CD4-positive, alpha-beta T cell (primary cell): ENCODE measurements at regions not wholly inside any gene's neighbourhood (a gene's known extent, or its start where the extent isn't known, plus 50 kb on each side); places are given as distances from the start of the nearest gene placed in this dataset.

ENCODE experiments used
- ATAC-seq: fragments of 200-7000 bp; cut with Tn5 transposase; one replicate; pipeline ENCODE4 v1.10.0; 2022; ENCODE audit warnings: mild to moderate bottlenecking; ENCODE audit not compliant: poor library complexity
- CTCF ChIA-PET: fragments of 350-600 bp; sonication (Branson Sonifier 250); formaldehyde crosslinking; loops from one replicate; lab custom pipeline; 2021; ENCODE audit warnings: antibody characterized with exemption, inconsistent platforms; lab: Charles Lee
- POLR2A ChIA-PET: fragments of 350-600 bp; sonication (Branson Sonifier 250); formaldehyde crosslinking; loops from one replicate; lab custom pipeline; 2021; ENCODE audit warnings: antibody characterized with exemption, inconsistent platforms; lab: Charles Lee
- DNase-seq, 14 experiments: peaks; one replicate each; pipeline ENCODE4 v3.0.0-alpha.2; 2013 to 2020; ENCODE audit warnings: mixed read lengths in 2 of 14
- H3K27ac ChIP-seq, 2 donors: one replicate each; pipeline versions ENCODE4 v1.5.1 to v1.7.0; 2013; ENCODE audit warnings: low read length in 2 of 2, low read depth in 1 of 2, mild to moderate bottlenecking in 1 of 2
- H3K27me3 ChIP-seq, 2 experiments: 1 replicate in 1 of 2; 2 replicates in 1 of 2; pipeline versions ENCODE4 v1.6.1 to v1.7.0; 2013; ENCODE audit warnings: low read length in 2 of 2, control low read depth in 1 of 2, mild to moderate bottlenecking in 1 of 2, moderate library complexity in 1 of 2; ENCODE audit not compliant: insufficient read depth in 2 of 2, control insufficient read depth in 1 of 2
- H3K36me3 ChIP-seq: one replicate; pipeline ENCODE4 v1.6.1; 2013; ENCODE audit warnings: low read length, control low read depth; ENCODE audit not compliant: insufficient read depth
- H3K4me1 ChIP-seq: one replicate; pipeline ENCODE4 v1.6.1; 2013; ENCODE audit warnings: low read length, control low read depth; ENCODE audit not compliant: insufficient read depth
- H3K4me3 ChIP-seq: one replicate; pipeline ENCODE4 v1.5.1; 2013; ENCODE audit warnings: mild to moderate bottlenecking, low read length, moderate library complexity
- H3K9me3 ChIP-seq, 2 experiments: 1 replicate in 1 of 2; 2 replicates in 1 of 2; pipeline versions ENCODE4 v1.6.1 to v1.7.0; 2013; ENCODE audit warnings: low read length in 2 of 2, mild to moderate bottlenecking in 2 of 2, control low read depth in 1 of 2, moderate library complexity in 1 of 2; ENCODE audit not compliant: control insufficient read depth in 1 of 2, insufficient read depth in 1 of 2
- H3K27ac Mint-ChIP-seq: one replicate; pipeline ENCODE4 v1.8.0; 2020; ENCODE audit warnings: mixed read lengths
- H3K27me3 Mint-ChIP-seq: one replicate; pipeline ENCODE4 v1.8.0; 2021; ENCODE audit warnings: mixed read lengths
- H3K36me3 Mint-ChIP-seq: one replicate; pipeline ENCODE4 v1.8.0; 2021; ENCODE audit warnings: low read depth, mixed read lengths
- H3K4me1 Mint-ChIP-seq: one replicate; pipeline ENCODE4 v1.8.0; 2021; ENCODE audit warnings: low read depth, mixed read lengths
- H3K4me3 Mint-ChIP-seq: one replicate; pipeline ENCODE4 v1.8.0; 2020; ENCODE audit warnings: mild to moderate bottlenecking, mixed read lengths
- H3K9me3 Mint-ChIP-seq: one replicate; pipeline ENCODE4 v1.8.0; 2020; ENCODE audit warnings: mixed read lengths
- intact Hi-C, 2 experiments: fragments of 100-400 bp; cut with DNase I in 1 of 2; cut with micrococcal nuclease in 1 of 2; formaldehyde crosslinking; loops; one replicate each; pipeline versions ENCODE4 v1.15.1 to v1.9.0; 2023 to 2025; cut with DNase I, micrococcal nuclease
- TF ChIP-seq, protein P1 (sequence below): fragments of 200-600 bp; IDR thresholded peaks from one replicate; pipeline ENCODE4 v1.8.0; 2022; ENCODE audit warnings: antibody characterized with exemption, mild to moderate bottlenecking

DNA sequence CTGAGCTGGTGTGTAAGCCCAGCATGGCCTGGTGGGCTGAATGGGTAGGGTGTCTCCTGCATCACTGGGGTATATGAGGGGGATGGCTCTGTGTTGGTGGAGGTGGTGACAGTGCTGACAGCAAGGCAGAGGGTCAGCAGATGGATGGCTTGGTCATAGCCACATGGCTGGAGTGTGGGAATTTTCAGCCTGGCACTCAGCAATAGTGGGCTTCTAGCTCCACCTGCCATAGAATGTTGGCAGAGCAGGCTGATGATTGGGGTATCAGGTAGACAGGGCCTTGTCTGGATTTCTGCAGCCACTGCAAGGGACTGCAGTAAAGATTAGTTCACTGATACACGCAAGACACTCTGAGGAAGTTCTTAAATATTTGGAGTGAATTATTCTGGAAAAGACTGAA lies 137.5 kb upstream of the BACH2 start:
- Histone ChIP-seq H3K27me3 (no peaks in the 10 kb centered on the region), H3K36me3 (no peaks in the 10 kb centered on the region), H3K9me3 (peaks cover 4 to 19% of the 10 kb centered on the region in 2 experiments), H3K27ac (no peak overlapping the region), H3K4me3 (no peak overlapping the region), H3K4me1 (no peaks in the 10 kb centered on the region)
- POLR2A ChIA-PET: no interaction called here
- H3K36me3 Mint-ChIP-seq: no peaks in the 10 kb centered on the region
- intact Hi-C loops: no loop called here
- TF ChIP-seq, protein P1, sequence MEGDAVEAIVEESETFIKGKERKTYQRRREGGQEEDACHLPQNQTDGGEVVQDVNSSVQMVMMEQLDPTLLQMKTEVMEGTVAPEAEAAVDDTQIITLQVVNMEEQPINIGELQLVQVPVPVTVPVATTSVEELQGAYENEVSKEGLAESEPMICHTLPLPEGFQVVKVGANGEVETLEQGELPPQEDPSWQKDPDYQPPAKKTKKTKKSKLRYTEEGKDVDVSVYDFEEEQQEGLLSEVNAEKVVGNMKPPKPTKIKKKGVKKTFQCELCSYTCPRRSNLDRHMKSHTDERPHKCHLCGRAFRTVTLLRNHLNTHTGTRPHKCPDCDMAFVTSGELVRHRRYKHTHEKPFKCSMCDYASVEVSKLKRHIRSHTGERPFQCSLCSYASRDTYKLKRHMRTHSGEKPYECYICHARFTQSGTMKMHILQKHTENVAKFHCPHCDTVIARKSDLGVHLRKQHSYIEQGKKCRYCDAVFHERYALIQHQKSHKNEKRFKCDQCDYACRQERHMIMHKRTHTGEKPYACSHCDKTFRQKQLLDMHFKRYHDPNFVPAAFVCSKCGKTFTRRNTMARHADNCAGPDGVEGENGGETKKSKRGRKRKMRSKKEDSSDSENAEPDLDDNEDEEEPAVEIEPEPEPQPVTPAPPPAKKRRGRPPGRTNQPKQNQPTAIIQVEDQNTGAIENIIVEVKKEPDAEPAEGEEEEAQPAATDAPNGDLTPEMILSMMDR: no peak
- no peaks in the 10 kb centered on the region for H3K27me3 Mint-ChIP-seq
- DNase-seq (no peak), ATAC-seq (no peak)
- CTCF ChIA-PET: no interaction called here
- H3K27ac Mint-ChIP-seq: no peak overlapping the region
- H3K4me1 Mint-ChIP-seq: no peaks in the 10 kb centered on the region
- H3K9me3 Mint-ChIP-seq: peaks cover 12% of the 10 kb centered on the region
- H3K4me3 Mint-ChIP-seq: no peak overlapping the region

DNA sequence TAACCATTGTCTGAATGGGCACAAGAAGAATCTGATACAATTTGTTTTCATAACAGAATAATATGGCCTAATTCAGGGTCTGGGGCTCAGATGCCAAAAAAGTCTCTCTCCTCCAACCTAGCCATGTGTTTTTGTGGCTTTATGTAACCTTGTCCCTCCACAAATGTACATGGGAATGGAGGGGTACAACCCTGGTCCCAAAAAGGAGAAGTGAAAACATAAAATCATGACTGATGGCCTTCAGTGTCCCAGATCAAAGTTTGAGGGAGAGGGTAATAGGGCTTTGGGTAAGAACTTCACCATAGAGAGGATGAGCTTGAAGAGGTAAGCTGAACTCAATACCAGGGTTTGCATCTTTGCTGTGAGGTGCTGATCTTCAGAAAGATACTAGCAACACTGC lies 136.3 kb upstream of the BACH2 start:
- intact Hi-C loops: no loop called here
- Histone ChIP-seq H3K4me1 (no peaks in the 10 kb centered on the region), H3K9me3 (peaks cover 4 to 19% of the 10 kb centered on the region in 2 experiments), H3K36me3 (no peaks in the 10 kb centered on the region), H3K27me3 (no peaks in the 10 kb centered on the region), H3K4me3 (no peak overlapping the region), H3K27ac (no peak overlapping the region)
- Mint-ChIP-seq H3K36me3 (no peaks in the 10 kb centered on the region), H3K27ac (no peak overlapping the region), H3K4me1 (no peaks in the 10 kb centered on the region), H3K9me3 (peaks cover 12% of the 10 kb centered on the region), H3K27me3 (no peaks in the 10 kb centered on the region), H3K4me3 (no peak overlapping the region)
- DNase-seq (no peak), ATAC-seq (no peak)
- ChIA-PET POLR2A (no interaction called here), CTCF (no interaction called here)
- TF ChIP-seq, protein P1: no peak

DNA sequence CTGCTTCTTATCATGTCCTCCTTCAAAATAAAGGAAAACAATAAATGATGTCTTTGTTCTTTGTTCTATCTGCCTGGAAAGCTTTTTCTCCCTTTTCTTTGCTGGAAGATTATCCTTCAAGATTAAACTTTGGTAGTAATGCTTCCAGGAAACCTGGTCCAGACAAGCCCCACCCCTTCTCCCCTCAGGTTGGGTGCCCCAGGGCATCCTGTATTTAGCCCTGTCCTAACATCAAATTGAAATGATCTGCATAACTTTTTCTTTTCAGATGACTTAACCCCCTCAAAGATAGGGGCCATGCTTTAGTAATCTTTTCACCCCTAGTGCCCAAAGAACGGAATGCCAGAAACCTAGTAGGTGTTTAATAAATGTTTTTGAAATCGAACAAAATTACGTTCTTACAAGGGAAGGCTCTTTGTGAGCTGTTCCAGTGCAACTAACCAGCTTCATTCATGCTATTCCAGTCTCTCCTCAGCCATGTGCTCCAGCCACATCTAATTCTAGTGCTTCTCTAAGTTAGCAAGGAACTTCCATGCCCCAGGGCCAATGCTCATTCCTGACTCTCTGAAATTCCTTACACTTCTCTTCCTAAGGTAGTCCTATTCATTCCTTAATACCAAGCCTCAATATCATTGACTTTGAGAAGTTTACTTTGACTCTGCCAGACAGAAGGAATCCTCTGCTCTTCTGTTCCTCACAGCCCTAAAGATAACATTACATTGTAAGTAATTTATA lies 135.6 kb upstream of the BACH2 start:
- Histone ChIP-seq H3K4me1 (no peaks in the 10 kb centered on the region), H3K27me3 (no peaks in the 10 kb centered on the region), H3K36me3 (no peaks in the 10 kb centered on the region), H3K9me3 (peaks cover 4 to 19% of the 10 kb centered on the region in 2 experiments), H3K27ac (no peak overlapping the region), H3K4me3 (no peak overlapping the region)
- ATAC-seq (no peak), DNase-seq (no peak)
- intact Hi-C loops: no loop called here
- ChIA-PET CTCF (no interaction called here), POLR2A (interaction anchor here (1.6 kb wide), 1 partner anchor 17 kb away, joined by 3 read pairs; no protein-coding TSS in a partner anchor)
- no peak overlapping the region for H3K27ac Mint-ChIP-seq
- no peaks in the 10 kb centered on the region for H3K4me1 Mint-ChIP-seq
- peaks cover 12% of the 10 kb centered on the region for H3K9me3 Mint-ChIP-seq
- TF ChIP-seq, protein P1: no peak
- no peak overlapping the region for H3K4me3 Mint-ChIP-seq
- H3K36me3 Mint-ChIP-seq: no peaks in the 10 kb centered on the region
- H3K27me3 Mint-ChIP-seq: no peaks in the 10 kb centered on the region
